ENCODE measurements at regions not wholly inside any gene's neighbourhood (a gene's known extent, or its start where the extent isn't known, plus 50 kb on each side); places are given as distances from the start of the nearest gene placed in this dataset.

- DNase-seq = no peak
These were observed 115.8 kb upstream of the IQCM start for GRCh38 chr4:149931431-149931830.

- DNase-seq = no peak
These were observed 116.5 kb upstream of the IQCM start for GRCh38 chr4:149932188-149932587.

- no peak for DNase-seq
These were observed 117.5 kb upstream of the IQCM start for GRCh38 chr4:149933120-149933519.

GRCh38 chr4:149933883-149934282 lies 118.2 kb upstream of the IQCM start:
- no peak for DNase-seq

GRCh38 chr4:149949381-149949780 lies 128.9 kb upstream of the DCLK2 start:
- DNase-seq = no peak

- DNase-seq = no peak
These were observed 126.9 kb upstream of the DCLK2 start for GRCh38 chr4:149951152-149951900.

GRCh38 chr4:149952101-149952500 lies 126.1 kb upstream of the DCLK2 start:
- DNase-seq = no peak

- no peak for DNase-seq
These were observed 125.5 kb upstream of the DCLK2 start for GRCh38 chr4:149952716-149953115.

GRCh38 chr4:149955780-149956390 lies 122.4 kb upstream of the DCLK2 start:
- DNase-seq = no peak

GRCh38 chr4:149956678-149957077 lies 121.6 kb upstream of the DCLK2 start:
- DNase-seq = no peak

GRCh38 chr4:149961876-149962597 lies 116.2 kb upstream of the DCLK2 start:
- no peak for DNase-seq

GRCh38 chr4:149964001-149964796 lies 114.0 kb upstream of the DCLK2 start:
- no peak for DNase-seq

GRCh38 chr4:149965206-149965605 lies 113.0 kb upstream of the DCLK2 start:
- DNase-seq = no peak

- no peak for DNase-seq
These were observed 105.8 kb upstream of the DCLK2 start for GRCh38 chr4:149972407-149972806.

GRCh38 chr4:149973181-149973580 lies 105.1 kb upstream of the DCLK2 start:
- DNase-seq = no peak

GRCh38 chr4:149975172-149975571 lies 103.1 kb upstream of the DCLK2 start:
- DNase-seq = no peak

- no peak for DNase-seq
These were observed 98.0 kb upstream of the DCLK2 start for GRCh38 chr4:149980121-149980682.

GRCh38 chr4:149980941-149981340 lies 97.3 kb upstream of the DCLK2 start:
- DNase-seq = no peak

GRCh38 chr4:149983401-149983800 lies 94.8 kb upstream of the DCLK2 start:
- no peak for DNase-seq

- no peak for DNase-seq
These were observed 94.3 kb upstream of the DCLK2 start for GRCh38 chr4:149983931-149984330.

GRCh38 chr4:149985981-149986380 lies 92.3 kb upstream of the DCLK2 start:
- no peak for DNase-seq

GRCh38 chr4:149986917-149987316 lies 91.3 kb upstream of the DCLK2 start:
- no peak for DNase-seq
